Loucy (cell line): ENCODE measurements at regions not wholly inside any gene's neighbourhood (a gene's known extent, or its start where the extent isn't known, plus 50 kb on each side); places are given as distances from the start of the nearest gene placed in this dataset.

ENCODE experiments used
- CTCF ChIP-seq: fragments of 200-600 bp; sonication (generic); conservative IDR thresholded peaks from 2 replicates; pipeline ENCODE4 v1.5.1; 2014; ENCODE audit warnings: mild to moderate bottlenecking, antibody characterized with exemption, low read length
- EZH2phosphoT487 ChIP-seq: fragments of 200-600 bp; IDR thresholded peaks from 2 replicates; pipeline ENCODE4 v1.6.1; 2018; ENCODE audit warnings: antibody characterized with exemption, mild to moderate bottlenecking, moderate library complexity, borderline replicate concordance

- TF ChIP-seq CTCF (no peak), EZH2phosphoT487 (no peak)
Observed at GRCh38 chr6:170058878-170059485, 231.9 kb downstream of the DLL1 start.
